Keratinocyte (primary cell): ENCODE measurements at regions not wholly inside any gene's neighbourhood (a gene's known extent, or its start where the extent isn't known, plus 50 kb on each side); places are given as distances from the start of the nearest gene placed in this dataset.

Experiments used
- DNase-seq: peaks from one replicate; pipeline ENCODE4 v3.0.0-alpha.2; 2011; ENCODE audit warnings: low read depth, missing footprints, low spot score
- FAIRE-seq: peaks from 2 replicates; lab custom pipeline; 2011; peaks lifted over from hg19 to GRCh38; lab: Jason Lieb, UNC
- H2AFZ ChIP-seq: 2 replicates; pipeline ENCODE4 v1.6.0; 2012; ENCODE audit warnings: low read length, control low read depth, inconsistent platforms; ENCODE audit not compliant: control insufficient read depth
- H3K27ac ChIP-seq: 2 replicates; pipeline ENCODE4 v1.5.1; 2011; ENCODE audit warnings: low read length; ENCODE audit not compliant: control insufficient read depth, insufficient read depth
- H3K27me3 ChIP-seq: 3 replicates; pipeline ENCODE4 v1.6.0; 2011; ENCODE audit warnings: low read length; ENCODE audit not compliant: control insufficient read depth, insufficient read depth; ENCODE audit errors: extremely low read depth
- H3K36me3 ChIP-seq, 2 experiments: 2 replicates in 1 of 2; 3 replicates in 1 of 2; pipeline ENCODE4 v1.5.1; 2011; ENCODE audit warnings: low read length in 2 of 2, mild to moderate bottlenecking in 1 of 2; ENCODE audit not compliant: control insufficient read depth in 2 of 2, insufficient read depth in 2 of 2; ENCODE audit errors: extremely low read depth in 1 of 2
- H3K4me1 ChIP-seq: 3 replicates; pipeline ENCODE4 v1.5.1; 2011; ENCODE audit warnings: low read length; ENCODE audit not compliant: control insufficient read depth, insufficient read depth; ENCODE audit errors: extremely low read depth
- H3K4me2 ChIP-seq: 3 replicates; pipeline ENCODE4 v1.6.0; 2011; ENCODE audit warnings: low read depth, low read length; ENCODE audit not compliant: control insufficient read depth, insufficient read depth; ENCODE audit errors: extremely low read depth
- H3K4me3 ChIP-seq, 3 experiments: fragments of 200-600 bp in 1 of 3; sonication (generic) in 1 of 3; 2 replicates in 2 of 3; 3 replicates in 1 of 3; pipeline ENCODE4 v1.5.1; 2011 to 2016; ENCODE audit warnings: low read length in 3 of 3, mild to moderate bottlenecking in 3 of 3, control low read depth in 2 of 3, inconsistent platforms in 1 of 3, low read depth in 1 of 3, mixed read lengths in 1 of 3, mixed run types in 1 of 3, moderate library complexity in 1 of 3; ENCODE audit not compliant: control insufficient read depth in 2 of 3, insufficient read depth in 2 of 3; ENCODE audit errors: extremely low read depth in 1 of 3
- H3K79me2 ChIP-seq: 2 replicates; pipeline ENCODE4 v1.6.0; 2012; ENCODE audit warnings: low read length; ENCODE audit not compliant: control insufficient read depth, insufficient read depth
- H3K9ac ChIP-seq: 3 replicates; pipeline ENCODE4 v1.6.0; 2011; ENCODE audit warnings: low read length; ENCODE audit not compliant: control insufficient read depth, insufficient read depth; ENCODE audit errors: extremely low read depth
- H3K9me1 ChIP-seq: 3 replicates; pipeline ENCODE4 v1.6.0; 2011; ENCODE audit warnings: low read length; ENCODE audit not compliant: control insufficient read depth, insufficient read depth; ENCODE audit errors: extremely low read depth
- H3K9me3 ChIP-seq: 2 replicates; pipeline ENCODE4 v1.5.1; 2012; ENCODE audit warnings: low read depth, low read length; ENCODE audit not compliant: control insufficient read depth
- H4K20me1 ChIP-seq: 3 replicates; pipeline ENCODE4 v1.6.0; 2011; ENCODE audit warnings: low read length; ENCODE audit not compliant: control insufficient read depth, insufficient read depth; ENCODE audit errors: extremely low read depth
- CTCF ChIP-seq, 3 experiments: IDR thresholded peaks in 1 of 3; conservative IDR thresholded peaks in 1 of 3; optimal IDR thresholded peaks in 1 of 3; 2 replicates in 2 of 3; 3 replicates in 1 of 3; pipeline versions ENCODE3 to v1.5.1; 2011; ENCODE audit warnings: low read length in 3 of 3, mild to moderate bottlenecking in 3 of 3, moderate library complexity in 2 of 3, control low read depth in 1 of 3, inconsistent platforms in 1 of 3; ENCODE audit not compliant: insufficient read depth in 2 of 3; ENCODE audit errors: extremely low read depth in 1 of 3
- EZH2 ChIP-seq: IDR thresholded peaks from one replicate; pipeline ENCODE4 v1.6.1; 2012; ENCODE audit warnings: inconsistent platforms, mild to moderate bottlenecking, low read length, moderate library complexity
- dilution Hi-C: fragments of 300-500 bp; cut with MboI; formaldehyde crosslinking; loops from one replicate; pipeline ENCODE4 v1.7.0; 2020; ENCODE audit warnings: low sequenced_read_pairs; ENCODE audit not compliant: extremely low pct_ligation_motif_present

GRCh38 chr2:225837328-225837727 lies 437.8 kb downstream of the NYAP2 start:
- no peak overlapping the region for H3K9ac ChIP-seq
- no peaks in the 10 kb centered on the region for H3K9me3 ChIP-seq
- H4K20me1 ChIP-seq, result no peaks in the 10 kb centered on the region
- H2AFZ ChIP-seq, result no peak overlapping the region
- FAIRE-seq, result no peak
- no peak for TF ChIP-seq CTCF (optimal IDR thresholded peaks at IDR 0.05 in 1 of 3, IDR thresholded peaks at IDR 0.05 in 1 of 3, conservative IDR thresholded peaks at IDR 0.05 in 1 of 3; ENCODE audit: extremely low read depth in 1 of 3, insufficient read depth in 2 of 3, low read length in 3 of 3)
- TF ChIP-seq EZH2, result no peak
- DNase-seq, result no peak
- H3K36me3 ChIP-seq, result no peaks in the 10 kb centered on the region
- no peak overlapping the region for H3K4me3 ChIP-seq
- dilution Hi-C loops, result no loop called here
- no peaks in the 10 kb centered on the region for H3K4me1 ChIP-seq
- no peak overlapping the region for H3K4me2 ChIP-seq
- no peaks in the 10 kb centered on the region for H3K27me3 ChIP-seq
- H3K9me1 ChIP-seq, result no peaks in the 10 kb centered on the region
- no peak overlapping the region for H3K27ac ChIP-seq
- H3K79me2 ChIP-seq, result no peaks in the 10 kb centered on the region

GRCh38 chr2:225824748-225825449 lies 425.4 kb downstream of the NYAP2 start:
- Histone ChIP-seq H3K4me1 (no peaks in the 10 kb centered on the region), H3K9me3 (no peaks in the 10 kb centered on the region), H4K20me1 (no peaks in the 10 kb centered on the region), H3K36me3 (no peaks in the 10 kb centered on the region), H3K9me1 (no peaks in the 10 kb centered on the region), H3K4me3 (no peak overlapping the region), H3K79me2 (no peaks in the 10 kb centered on the region), H3K27ac (no peak overlapping the region), H2AFZ (no peak overlapping the region), H3K27me3 (no peaks in the 10 kb centered on the region), H3K4me2 (no peak overlapping the region), H3K9ac (no peak overlapping the region)
- no peak for DNase-seq
- TF ChIP-seq CTCF (optimal IDR thresholded peaks at IDR 0.05 in 1 of 3, IDR thresholded peaks at IDR 0.05 in 1 of 3, conservative IDR thresholded peaks at IDR 0.05 in 1 of 3; ENCODE audit: extremely low read depth in 1 of 3, insufficient read depth in 2 of 3, low read length in 3 of 3) (no peak), EZH2 (no peak)
- no peak for FAIRE-seq
- dilution Hi-C loops, result no loop called here
